HCT116 (cell line): ENCODE measurements at regions not wholly inside any gene's neighbourhood (a gene's known extent, or its start where the extent isn't known, plus 50 kb on each side); places are given as distances from the start of the nearest gene placed in this dataset.

Experiments
- ATAC-seq: fragments of 200-7000 bp; cut with Tn5 transposase; 2 replicates; pipeline ENCODE4 v1.9.1; 2020; ENCODE audit warnings: mild to moderate bottlenecking, moderate library complexity
- BruUV-seq: library from RNA; stranded (reverse); fragments of 400-500 nt; replicated peaks from 2 replicates; lab custom pipeline; 2021; lab: Mats Ljungman, UMichigan
- CTCF ChIA-PET: fragments of 300-600 bp; sonication (Branson Sonifier 250); formaldehyde crosslinking; loops from one replicate; lab custom pipeline; 2021; ENCODE audit warnings: antibody characterized with exemption; lab: Charles Lee
- POLR2A ChIA-PET: fragments of 300-600, 350-600 bp; sonication (Branson Sonifier 250); formaldehyde crosslinking; loops from one replicate; lab custom pipeline; 2021; ENCODE audit warnings: antibody characterized with exemption; lab: Charles Lee
- RAD21 ChIA-PET, 2 experiments: fragments of 300-600 bp; sonication (Branson Sonifier 250); formaldehyde crosslinking; loops; one replicate each; lab custom pipeline; 2023; ENCODE audit warnings: low total read pairs in 2 of 2; ENCODE audit not compliant: uncharacterized antibody in 2 of 2, unreplicated experiment in 2 of 2, low non-redundant PET in 1 of 2; lab: Charles Lee
- DNase-seq: peaks from one replicate; pipeline ENCODE4 v3.0.0-alpha.2; 2010; ENCODE audit warnings: low read depth, low spot score
- H2AFZ ChIP-seq: fragments of 200-600 bp; shearing (Covaris generic), sonication (generic); 2 replicates; pipeline ENCODE4 v1.6.1; 2017; ENCODE audit warnings: low read depth, mixed run types, mixed read lengths, antibody characterized with exemption, low read length; ENCODE audit not compliant: poor library complexity, severe bottlenecking
- H3K27ac ChIP-seq: 2 replicates; pipeline ENCODE4 v1.5.1; 2012; ENCODE audit warnings: low read depth, low read length
- H3K27me3 ChIP-seq: fragments of 200-600 bp; sonication (generic); 2 replicates; pipeline ENCODE4 v1.6.1; 2016; ENCODE audit warnings: mixed run types, low read length, mixed read lengths; ENCODE audit not compliant: insufficient read depth
- H3K36me3 ChIP-seq, 2 experiments: fragments of 200-500 bp in 1 of 2; fragments of 200-600 bp in 1 of 2; sonication (Bioruptor generic) in 1 of 2; sonication (generic) in 1 of 2; 2 replicates each; pipeline versions ENCODE4 v1.5.1 to v1.6.1; 2014 to 2016; ENCODE audit warnings: low read length in 2 of 2, inconsistent platforms in 1 of 2, mixed read lengths in 1 of 2, mixed run types in 1 of 2; ENCODE audit not compliant: insufficient read depth in 2 of 2, control insufficient read depth in 1 of 2
- H3K4me1 ChIP-seq, 2 experiments: fragments of 200-600 bp in 1 of 2; sonication (generic) in 1 of 2; 2 replicates each; pipeline versions ENCODE4 v1.5.1 to v1.6.1; 2012 to 2017; ENCODE audit warnings: low read length in 2 of 2, inconsistent platforms in 1 of 2, mild to moderate bottlenecking in 1 of 2, mixed read lengths in 1 of 2, mixed run types in 1 of 2, moderate library complexity in 1 of 2; ENCODE audit not compliant: insufficient read depth in 2 of 2, control insufficient read depth in 1 of 2
- H3K4me2 ChIP-seq: fragments of 200-600 bp; sonication (generic); 2 replicates; pipeline ENCODE4 v1.6.1; 2017; ENCODE audit warnings: mixed run types, low read length, mixed read lengths
- H3K4me3 ChIP-seq, 2 experiments: fragments of 200-600 bp in 1 of 2; sonication (generic) in 1 of 2; replicated peaks in 1 of 2; 2 replicates each; pipeline ENCODE4 v1.5.1; 2011 to 2016; ENCODE audit warnings: low read length in 2 of 2, control low read depth in 1 of 2, low read depth in 1 of 2, mild to moderate bottlenecking in 1 of 2, mixed read lengths in 1 of 2, mixed run types in 1 of 2
- H3K79me2 ChIP-seq: fragments of 200-600 bp; sonication (generic); 2 replicates; pipeline ENCODE4 v1.6.1; 2017; ENCODE audit warnings: mild to moderate bottlenecking, mixed run types, low read length, moderate library complexity, mixed read lengths; ENCODE audit not compliant: insufficient read depth
- H3K9ac ChIP-seq: fragments of 200-600 bp; sonication (generic); 2 replicates; pipeline ENCODE4 v1.6.1; 2016; ENCODE audit warnings: low read length, mixed read lengths
- H3K9me2 ChIP-seq: fragments of 200-600 bp; sonication (generic), shearing (Covaris generic); 2 replicates; pipeline ENCODE4 v1.6.1; 2017; ENCODE audit warnings: mixed run types, mild to moderate bottlenecking, moderate library complexity; ENCODE audit not compliant: insufficient read depth
- H3K9me3 ChIP-seq, 2 experiments: fragments of 200-500 bp in 1 of 2; fragments of 200-600 bp in 1 of 2; sonication (Bioruptor generic) in 1 of 2; sonication (generic) in 1 of 2; 2 replicates each; pipeline ENCODE4 v1.6.1; 2014 to 2017; ENCODE audit warnings: low read length in 2 of 2, mixed read lengths in 2 of 2, inconsistent platforms in 1 of 2, low read depth in 1 of 2, mild to moderate bottlenecking in 1 of 2, mixed run types in 1 of 2, moderate library complexity in 1 of 2; ENCODE audit not compliant: control insufficient read depth in 1 of 2, insufficient read depth in 1 of 2
- H4K20me1 ChIP-seq: fragments of 200-600 bp; sonication (generic), shearing (Covaris generic); 2 replicates; pipeline ENCODE4 v1.6.1; 2017; ENCODE audit warnings: mixed run types, mild to moderate bottlenecking, moderate library complexity; ENCODE audit not compliant: insufficient read depth
- CEBPB ChIP-seq: IDR thresholded peaks from 2 replicates; pipeline ENCODE4 v1.6.1; 2012; ENCODE audit warnings: low read depth
- ELF1 ChIP-seq: IDR thresholded peaks from 2 replicates; pipeline ENCODE4 v1.6.1; 2012; ENCODE audit warnings: low read depth, borderline replicate concordance
- EZH2 ChIP-seq: fragments of 200-600 bp; sonication (generic); IDR thresholded peaks from 2 replicates; pipeline ENCODE4 v1.6.1; 2017; ENCODE audit warnings: antibody characterized with exemption, mixed run types
- JUND ChIP-seq: IDR thresholded peaks from 2 replicates; pipeline ENCODE4 v1.6.1; 2012
- POLR2AphosphoS5 ChIP-seq: IDR thresholded peaks from 2 replicates; pipeline ENCODE4 v1.6.1; 2011; ENCODE audit warnings: mild to moderate bottlenecking, low read depth, low read length, moderate library complexity
- SRF ChIP-seq: IDR thresholded peaks from 2 replicates; pipeline ENCODE4 v1.6.1; 2012; ENCODE audit warnings: low read depth
- TCF7L2 ChIP-seq: IDR thresholded peaks from 2 replicates; pipeline ENCODE4 v1.7.0; 2011; ENCODE audit warnings: borderline replicate concordance, inconsistent platforms; ENCODE audit not compliant: insufficient read depth, insufficient read length; ENCODE audit errors: extremely low read depth
- intact Hi-C: fragments of 100-400 bp; cut with micrococcal nuclease; formaldehyde crosslinking; loops from 2 replicates; pipeline ENCODE4 v1.10.0; 2022
- TF ChIP-seq, protein P1 (sequence below): IDR thresholded peaks from 2 replicates; pipeline ENCODE4 v1.6.1; 2011; ENCODE audit warnings: mild to moderate bottlenecking, low read length, moderate library complexity; ENCODE audit not compliant: insufficient replicate concordance; ENCODE audit errors: extremely low read depth

DNA sequence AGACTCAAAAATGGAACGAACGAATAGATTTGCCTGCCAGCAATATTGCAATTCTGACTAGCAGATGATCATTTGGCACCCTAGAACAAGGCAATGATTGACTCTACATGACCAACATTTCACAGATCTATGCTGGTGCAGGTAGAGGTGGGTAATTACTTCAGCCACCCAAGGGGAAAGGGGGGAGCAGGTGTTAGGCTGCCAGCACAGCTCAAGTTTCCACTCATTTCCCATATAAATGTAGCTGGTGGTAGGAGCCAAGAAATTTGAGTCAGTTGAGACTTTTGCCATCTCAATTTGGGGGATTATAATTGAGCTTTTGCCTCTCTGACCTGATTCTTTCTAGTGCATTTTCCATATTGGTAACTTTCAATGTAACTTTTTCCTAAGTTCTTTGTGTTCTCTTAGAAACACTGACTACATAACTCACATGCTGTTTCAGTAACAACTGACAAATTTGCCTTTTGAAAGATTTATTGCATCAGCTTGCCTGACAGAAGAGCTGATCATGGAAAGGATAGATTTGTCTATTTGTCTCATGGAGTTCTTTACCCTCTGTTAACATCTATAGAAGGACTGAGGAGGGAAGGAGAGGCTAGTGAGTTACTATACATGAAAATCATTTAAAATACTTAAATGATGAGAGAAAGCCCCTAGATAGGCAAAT is 902.5 kb downstream of the ZPLD1 start:
- no peak for TF ChIP-seq POLR2AphosphoS5
- TF ChIP-seq EZH2, result no peak
- no peak for TF ChIP-seq ELF1
- TF ChIP-seq, protein P1, sequence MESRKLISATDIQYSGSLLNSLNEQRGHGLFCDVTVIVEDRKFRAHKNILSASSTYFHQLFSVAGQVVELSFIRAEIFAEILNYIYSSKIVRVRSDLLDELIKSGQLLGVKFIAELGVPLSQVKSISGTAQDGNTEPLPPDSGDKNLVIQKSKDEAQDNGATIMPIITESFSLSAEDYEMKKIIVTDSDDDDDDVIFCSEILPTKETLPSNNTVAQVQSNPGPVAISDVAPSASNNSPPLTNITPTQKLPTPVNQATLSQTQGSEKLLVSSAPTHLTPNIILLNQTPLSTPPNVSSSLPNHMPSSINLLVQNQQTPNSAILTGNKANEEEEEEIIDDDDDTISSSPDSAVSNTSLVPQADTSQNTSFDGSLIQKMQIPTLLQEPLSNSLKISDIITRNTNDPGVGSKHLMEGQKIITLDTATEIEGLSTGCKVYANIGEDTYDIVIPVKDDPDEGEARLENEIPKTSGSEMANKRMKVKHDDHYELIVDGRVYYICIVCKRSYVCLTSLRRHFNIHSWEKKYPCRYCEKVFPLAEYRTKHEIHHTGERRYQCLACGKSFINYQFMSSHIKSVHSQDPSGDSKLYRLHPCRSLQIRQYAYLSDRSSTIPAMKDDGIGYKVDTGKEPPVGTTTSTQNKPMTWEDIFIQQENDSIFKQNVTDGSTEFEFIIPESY, result no peak
- TF ChIP-seq CEBPB, result no peak
- TF ChIP-seq JUND, result no peak
- no peak overlapping the region for H3K4me3 ChIP-seq
- CTCF ChIA-PET, result interaction anchor here (1.6 kb wide), 1 partner anchor 9 kb away, joined by 3 read pairs; no protein-coding TSS in a partner anchor
- no peaks in the 10 kb centered on the region for H3K9me3 ChIP-seq
- BruUV-seq, result no TSS peak
- intact Hi-C loops, result no loop called here
- RAD21 ChIA-PET, result no interaction called here
- H2AFZ ChIP-seq, result no peak overlapping the region
- no peak overlapping the region for H3K27ac ChIP-seq
- ATAC-seq (no peak), DNase-seq (no peak)
- H3K4me1 ChIP-seq, result no peaks in the 10 kb centered on the region
- no peak overlapping the region for H3K4me2 ChIP-seq
- H4K20me1 ChIP-seq, result no peaks in the 10 kb centered on the region
- no peaks in the 10 kb centered on the region for H3K27me3 ChIP-seq
- H3K36me3 ChIP-seq, result no peaks in the 10 kb centered on the region
- H3K9ac ChIP-seq, result no peak overlapping the region
- H3K9me2 ChIP-seq, result no peaks in the 10 kb centered on the region
- H3K79me2 ChIP-seq, result no peaks in the 10 kb centered on the region
- POLR2A ChIA-PET, result no interaction called here

DNA sequence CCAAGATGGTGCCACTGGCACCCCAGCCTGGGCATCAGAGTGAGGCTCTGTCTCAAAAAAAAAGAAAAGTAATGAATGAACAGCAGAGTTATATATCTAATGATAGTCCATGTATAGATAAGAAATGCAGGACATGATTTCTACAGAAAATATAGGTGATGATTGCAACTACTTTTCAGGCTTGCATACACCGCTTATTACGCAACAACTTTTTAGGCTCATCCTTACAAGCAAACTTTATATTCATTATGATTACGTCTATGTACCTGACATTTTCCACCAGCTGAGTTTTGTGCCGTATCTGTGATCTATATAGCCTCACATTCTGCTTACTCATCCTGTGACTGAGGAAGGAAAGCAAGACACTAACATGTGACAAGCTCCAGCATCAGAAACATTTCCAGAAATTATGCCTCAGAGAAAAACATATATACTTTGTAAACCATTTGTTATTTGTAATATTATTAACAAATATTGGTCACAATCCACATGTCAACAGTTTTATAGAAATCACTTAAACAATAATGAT is 906.3 kb downstream of the ZPLD1 start:
- ATAC-seq (no peak), DNase-seq (no peak)
- Histone ChIP-seq H3K4me1 (no peaks in the 10 kb centered on the region), H2AFZ (no peak overlapping the region), H4K20me1 (no peaks in the 10 kb centered on the region), H3K9ac (no peak overlapping the region), H3K79me2 (no peaks in the 10 kb centered on the region), H3K4me3 (no peak overlapping the region), H3K36me3 (no peaks in the 10 kb centered on the region), H3K27ac (no peak overlapping the region), H3K4me2 (no peak overlapping the region), H3K9me3 (no peaks in the 10 kb centered on the region), H3K9me2 (no peaks in the 10 kb centered on the region), H3K27me3 (no peaks in the 10 kb centered on the region)
- ChIA-PET RAD21 (no interaction called here), CTCF (no interaction called here), POLR2A (no interaction called here)
- TF ChIP-seq EZH2, result no peak
- TF ChIP-seq TCF7L2, result no peak
- no peak for TF ChIP-seq SRF
- no TSS peak for BruUV-seq
- intact Hi-C loops, result no loop called here
